ENCODE measurements at regions not wholly inside any gene's neighbourhood (a gene's known extent, or its start where the extent isn't known, plus 50 kb on each side); places are given as distances from the start of the nearest gene placed in this dataset.

- TF ChIP-seq, protein P1, sequence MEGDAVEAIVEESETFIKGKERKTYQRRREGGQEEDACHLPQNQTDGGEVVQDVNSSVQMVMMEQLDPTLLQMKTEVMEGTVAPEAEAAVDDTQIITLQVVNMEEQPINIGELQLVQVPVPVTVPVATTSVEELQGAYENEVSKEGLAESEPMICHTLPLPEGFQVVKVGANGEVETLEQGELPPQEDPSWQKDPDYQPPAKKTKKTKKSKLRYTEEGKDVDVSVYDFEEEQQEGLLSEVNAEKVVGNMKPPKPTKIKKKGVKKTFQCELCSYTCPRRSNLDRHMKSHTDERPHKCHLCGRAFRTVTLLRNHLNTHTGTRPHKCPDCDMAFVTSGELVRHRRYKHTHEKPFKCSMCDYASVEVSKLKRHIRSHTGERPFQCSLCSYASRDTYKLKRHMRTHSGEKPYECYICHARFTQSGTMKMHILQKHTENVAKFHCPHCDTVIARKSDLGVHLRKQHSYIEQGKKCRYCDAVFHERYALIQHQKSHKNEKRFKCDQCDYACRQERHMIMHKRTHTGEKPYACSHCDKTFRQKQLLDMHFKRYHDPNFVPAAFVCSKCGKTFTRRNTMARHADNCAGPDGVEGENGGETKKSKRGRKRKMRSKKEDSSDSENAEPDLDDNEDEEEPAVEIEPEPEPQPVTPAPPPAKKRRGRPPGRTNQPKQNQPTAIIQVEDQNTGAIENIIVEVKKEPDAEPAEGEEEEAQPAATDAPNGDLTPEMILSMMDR (IDR thresholded peaks at IDR 0.05): no peak
- no peak for TF ChIP-seq POLR2A (IDR thresholded peaks at IDR 0.05)
Measured at GRCh38 chrX:7435822-7436221, 287.9 kb upstream of the PUDP start.
